ENCODE measurements at regions not wholly inside any gene's neighbourhood (a gene's known extent, or its start where the extent isn't known, plus 50 kb on each side); places are given as distances from the start of the nearest gene placed in this dataset.
A peak's percentile ranks its signal among the peaks of the same experiment; 100 is the strongest.
"Not testable (repeated sequence)": the region's sequence is repeated elsewhere in the genome, so short reads cannot be mapped to it uniquely, and the experiment has no call there.

- no peak for FAIRE-seq
These were observed 97.7 kb downstream of the ING1 start for GRCh38 chr13:110811008-110811720.

DNA sequence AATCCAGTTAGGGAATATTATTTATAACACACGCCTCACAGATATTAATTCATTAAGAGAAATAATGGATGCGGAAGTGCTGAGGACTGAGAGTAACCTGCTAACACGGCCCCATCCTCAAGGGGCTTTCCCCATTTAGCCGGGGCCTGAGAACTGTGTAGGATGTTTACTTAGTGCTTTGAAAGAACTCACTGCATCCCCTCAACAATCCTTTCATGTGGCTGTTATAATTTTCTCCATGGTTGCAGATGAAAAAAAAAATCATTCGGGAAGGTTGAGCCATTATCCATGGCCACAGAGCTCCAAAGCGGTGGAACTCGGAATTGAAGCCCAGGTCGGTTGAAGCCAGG, 98.2 kb downstream of the ING1 start:
- no peak for FAIRE-seq

DNA sequence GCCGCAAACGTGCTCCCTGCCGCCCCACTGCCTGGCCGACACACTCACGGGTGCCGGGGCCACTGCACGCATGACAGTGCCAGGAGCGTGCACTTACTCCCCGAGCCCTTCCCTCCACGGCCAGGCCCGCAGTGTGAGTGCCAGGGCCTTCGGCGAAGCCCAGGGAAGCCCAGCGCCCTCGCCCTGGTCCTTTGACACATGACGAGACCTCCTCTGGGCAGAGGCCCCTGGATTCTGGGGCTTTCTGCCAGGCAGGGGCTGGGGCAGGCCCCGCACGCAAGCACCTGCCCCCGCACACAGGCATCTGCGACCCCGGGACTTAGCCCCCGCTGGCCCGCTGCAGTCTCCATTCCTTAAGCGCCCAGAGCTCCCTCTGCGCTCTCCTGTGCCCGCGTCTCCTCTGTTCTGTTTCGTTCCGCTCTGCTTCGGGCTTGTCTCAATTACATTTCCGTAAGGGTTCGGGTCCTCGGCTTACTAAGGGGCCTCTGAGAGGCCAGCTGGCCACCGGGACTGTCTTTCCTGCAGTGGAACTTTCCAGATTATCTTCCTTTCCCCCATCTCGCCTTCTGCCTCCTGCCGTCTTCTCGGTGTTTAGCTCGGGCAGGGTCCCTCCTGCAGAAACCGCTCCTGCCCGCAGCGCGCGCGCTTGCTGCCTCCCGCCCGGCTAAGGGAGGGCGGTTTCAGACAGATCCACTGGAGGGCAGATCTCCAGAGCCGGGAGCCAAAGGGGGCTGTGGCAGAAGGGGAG, 98.8 kb downstream of the ING1 start:
- FAIRE-seq = no peak

DNA sequence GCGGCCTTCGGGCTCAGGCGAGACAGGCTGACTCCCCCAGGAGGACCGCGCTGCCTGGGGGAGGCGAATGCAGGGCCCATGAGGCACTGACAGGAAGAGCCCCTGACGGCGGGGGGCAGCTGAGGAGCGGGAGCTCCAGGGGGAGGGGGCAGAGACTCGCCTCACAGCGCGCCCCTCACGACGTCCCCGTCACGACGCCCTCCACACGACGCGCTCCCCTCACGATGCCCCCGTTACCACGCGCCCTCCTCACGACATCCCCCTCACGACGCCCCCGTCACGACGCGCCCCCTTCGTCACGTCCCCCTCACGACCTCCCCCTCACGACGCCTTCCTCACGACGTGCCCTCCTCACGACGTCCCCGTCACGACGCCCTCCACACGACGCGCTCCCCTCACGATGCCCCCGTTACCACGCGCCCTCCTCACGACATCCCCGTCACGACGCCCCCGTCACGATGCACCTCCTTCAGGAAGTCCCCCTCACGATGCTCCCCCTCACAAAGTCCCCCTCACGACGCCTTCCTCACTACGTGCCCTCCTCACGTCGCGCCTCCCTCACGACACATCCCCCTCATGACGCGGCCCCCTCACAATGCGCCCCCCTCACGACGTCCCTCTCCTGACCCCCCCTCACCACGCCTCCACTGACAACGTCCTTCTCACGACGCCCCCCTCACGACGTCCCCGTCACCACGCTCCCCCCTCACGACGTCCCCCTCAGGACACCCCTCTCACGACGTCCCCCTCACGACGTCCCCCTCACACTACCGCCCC, 99.6 kb downstream of the ING1 start:
- FAIRE-seq = no peak

DNA sequence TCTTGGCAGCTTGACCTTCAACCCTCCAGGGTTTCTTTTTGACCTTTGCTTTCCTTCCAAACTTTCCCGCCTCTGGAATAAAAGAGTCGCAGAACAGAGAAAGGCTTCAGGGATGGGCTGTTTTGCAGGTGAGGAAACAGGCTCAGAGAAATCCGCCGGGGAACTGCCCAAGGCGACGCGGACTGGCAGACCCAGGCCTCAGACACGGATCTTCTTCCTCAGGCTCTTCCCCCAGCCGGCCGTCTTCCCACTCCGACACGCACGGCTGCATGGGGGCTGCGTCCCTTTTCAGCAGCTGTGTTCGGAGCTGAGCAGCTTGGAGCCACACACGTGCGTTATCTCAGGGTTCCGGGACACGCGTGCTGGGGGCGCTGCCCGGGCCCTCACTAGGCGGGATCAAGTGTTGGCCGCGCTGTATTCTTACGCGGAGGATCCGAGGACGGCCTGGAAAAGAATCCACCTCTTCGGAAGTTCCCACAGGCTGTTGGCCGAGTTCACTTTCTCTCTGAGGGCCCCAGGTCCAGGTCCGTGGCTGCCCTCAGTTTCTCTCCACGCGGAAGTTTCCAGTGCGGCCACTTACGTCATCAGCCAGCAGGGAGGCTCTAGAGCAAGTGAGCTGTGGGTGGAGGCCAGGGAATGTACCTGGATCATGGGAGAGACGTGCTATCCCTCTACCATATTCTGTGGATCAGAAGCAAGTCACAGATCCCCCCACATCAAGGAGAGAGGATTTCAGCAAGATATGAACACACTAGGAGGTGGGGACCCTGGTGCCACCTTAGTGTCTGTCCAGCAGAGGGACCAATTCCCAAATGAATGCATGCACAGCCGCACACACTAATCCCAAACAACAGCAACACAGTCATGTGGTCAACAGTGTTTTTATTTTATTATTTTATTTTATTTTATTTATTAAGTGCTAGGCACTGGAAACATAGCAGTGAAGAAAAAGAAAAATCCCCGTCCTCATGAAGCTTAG, 100.4 kb downstream of the ING1 start:
- no peak for FAIRE-seq

- FAIRE-seq = no peak
These were observed 99.2 kb downstream of the ANKRD10 start for GRCh38 chr13:110815471-110816204.

- no peak for FAIRE-seq
These were observed 98.4 kb downstream of the ANKRD10 start for GRCh38 chr13:110816500-110816899.

- FAIRE-seq = peak; percentile 55
These were observed 97.7 kb downstream of the ANKRD10 start for GRCh38 chr13:110817143-110817542.

GRCh38 chr13:110818747-110819146, 96.1 kb downstream of the ANKRD10 start:
- FAIRE-seq = no peak

GRCh38 chr13:110819203-110820014, 95.5 kb downstream of the ANKRD10 start:
- FAIRE-seq = no peak

DNA sequence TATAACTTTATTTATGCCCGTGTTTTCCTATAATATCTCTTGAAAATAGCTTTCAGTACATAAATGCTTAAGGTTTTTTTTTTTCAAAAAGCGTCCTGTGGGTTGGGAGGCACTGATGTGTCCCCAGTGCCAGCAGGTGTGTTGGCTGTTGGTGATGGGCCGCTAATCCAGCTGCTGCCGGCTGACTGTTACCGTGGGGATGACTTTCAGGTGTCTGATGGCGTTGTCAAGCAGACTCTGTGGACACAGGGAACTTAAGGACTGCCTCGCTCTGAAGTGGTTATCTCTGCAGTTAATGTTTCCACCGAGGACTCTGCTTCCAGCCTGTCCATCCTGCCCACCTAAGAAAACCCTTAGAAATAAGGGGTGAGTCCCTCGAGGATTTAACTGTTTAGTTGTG, 94.5 kb downstream of the ANKRD10 start:
- no peak for FAIRE-seq

- FAIRE-seq = not testable (repeated sequence)
These were observed 92.8 kb downstream of the ANKRD10 start for GRCh38 chr13:110821837-110822668.

GRCh38 chr13:110822669-110822945, 92.3 kb downstream of the ANKRD10 start:
- FAIRE-seq = no peak

DNA sequence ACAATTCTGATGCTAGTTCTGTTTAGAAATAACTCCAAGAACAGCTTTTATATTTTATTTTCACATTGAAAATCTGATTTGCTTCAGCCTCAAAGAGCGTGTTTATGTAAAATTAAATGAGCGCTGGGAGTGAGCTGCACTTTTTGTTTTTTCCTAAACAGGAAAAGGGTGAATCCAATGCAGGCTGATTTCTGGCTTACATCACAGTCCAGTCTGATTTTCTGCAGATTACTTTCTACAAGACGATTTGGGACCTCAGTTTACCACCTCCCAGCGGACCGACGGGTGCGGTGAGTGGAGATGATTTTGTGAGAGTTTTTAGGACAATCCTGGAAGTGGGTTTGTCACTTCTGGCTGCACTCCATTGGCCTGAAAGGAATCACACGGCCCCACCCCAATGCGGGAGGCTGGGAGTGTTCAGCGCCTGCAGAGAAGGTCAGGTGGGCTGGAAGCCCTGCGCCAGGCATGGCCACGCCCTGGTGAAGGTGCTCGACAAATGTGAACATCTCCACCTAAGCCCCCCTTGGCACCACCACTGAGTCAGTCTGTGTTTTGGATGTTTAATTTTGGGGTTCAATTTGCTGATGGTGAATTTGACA, 90.1 kb downstream of the ANKRD10 start:
- no peak for FAIRE-seq

DNA sequence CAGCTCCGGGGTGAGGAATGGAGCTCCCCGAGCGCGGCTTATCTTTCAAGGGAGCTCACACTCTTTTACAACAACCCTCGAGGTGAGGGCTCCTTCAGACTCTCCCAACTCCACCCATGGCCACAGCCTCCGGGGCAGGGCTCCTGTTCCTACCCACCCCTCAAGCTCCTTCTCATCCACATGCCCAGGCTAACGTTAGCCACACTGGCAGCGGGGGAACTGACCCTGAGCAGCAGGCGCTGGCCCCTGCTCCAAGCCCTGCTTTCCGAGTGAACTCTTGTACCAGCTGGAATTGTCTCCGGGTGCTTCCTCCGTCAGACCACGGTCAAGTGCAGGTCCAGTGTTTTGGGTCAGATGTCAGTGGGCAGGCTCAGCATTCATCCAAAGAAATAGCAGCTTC, 89.4 kb downstream of the ANKRD10 start:
- FAIRE-seq = no peak

DNA sequence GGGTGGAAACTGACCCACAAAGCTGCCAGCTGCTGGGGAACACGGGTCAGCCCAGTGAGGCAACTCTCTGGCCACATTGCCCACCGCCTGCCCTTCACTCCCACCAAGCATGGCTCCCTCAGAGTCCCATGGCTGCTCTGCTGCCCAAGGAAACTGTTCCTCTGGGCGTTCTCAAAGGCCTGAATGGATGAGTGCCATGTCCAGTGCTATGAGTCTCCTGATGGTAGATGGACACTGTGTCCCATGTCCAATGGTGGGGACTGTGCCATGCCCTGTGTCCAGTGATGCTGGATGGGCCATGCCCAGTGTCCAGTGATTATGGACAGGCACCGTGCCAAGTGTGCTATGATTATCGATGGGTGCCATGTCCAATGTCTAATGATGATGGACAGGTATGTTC, 88.8 kb downstream of the ANKRD10 start:
- no peak for FAIRE-seq

DNA sequence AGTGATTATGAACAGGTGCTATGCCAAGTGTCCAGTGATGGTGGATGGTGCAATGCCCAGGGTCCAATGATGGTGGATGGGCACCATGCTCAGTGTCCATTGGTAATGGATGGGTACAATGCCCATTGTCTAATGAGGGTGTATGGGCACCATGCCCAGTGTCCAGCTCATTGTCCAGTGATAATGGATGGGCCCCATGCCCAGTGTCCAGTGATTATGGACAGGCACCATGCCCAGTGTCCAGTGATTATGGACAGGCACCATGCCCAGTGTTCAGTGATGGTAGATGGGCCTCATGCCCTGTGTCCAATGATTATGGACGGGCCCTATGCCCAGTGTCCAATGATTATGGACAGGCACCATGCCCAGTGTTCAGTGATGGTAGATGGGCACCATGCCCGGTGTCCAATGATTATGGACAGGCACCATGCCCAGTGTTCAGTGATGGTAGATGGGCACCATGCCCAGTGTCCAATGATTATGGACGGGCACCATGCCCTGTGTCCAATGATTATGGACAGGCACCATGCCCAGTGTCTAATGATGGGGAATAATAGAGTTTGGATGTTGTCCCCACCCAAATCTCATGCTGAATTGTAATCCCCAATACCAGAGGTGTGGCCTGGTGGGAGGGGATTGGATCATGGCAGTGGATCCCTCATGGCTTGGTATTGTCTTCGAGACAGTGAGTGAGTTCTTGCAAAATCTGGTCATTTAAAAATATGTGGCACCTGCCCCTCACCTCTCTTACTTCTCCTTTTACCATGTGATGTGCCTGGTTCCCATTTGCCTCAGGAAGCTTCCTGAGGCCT, 87.8 kb downstream of the ANKRD10 start:
- no peak for FAIRE-seq

All from endometrium (tissue), 2 donors.